HFFc6 (cell line): ENCODE measurements at regions not wholly inside any gene's neighbourhood (a gene's known extent, or its start where the extent isn't known, plus 50 kb on each side); places are given as distances from the start of the nearest gene placed in this dataset.

ENCODE experiments used
- DNase-seq: peaks from one replicate; pipeline ENCODE4 v3.0.0-alpha.2; 2018
- H3K27ac Mint-ChIP-seq: 2 replicates; pipeline ENCODE4 v1.8.0; 2020; ENCODE audit warnings: mild to moderate bottlenecking, mixed read lengths
- H3K27me3 Mint-ChIP-seq: 2 replicates; pipeline ENCODE4 v1.8.0; 2021; ENCODE audit warnings: mild to moderate bottlenecking, moderate library complexity, mixed read lengths; ENCODE audit not compliant: insufficient read depth
- H3K36me3 Mint-ChIP-seq: 2 replicates; pipeline ENCODE4 v1.8.0; 2021; ENCODE audit warnings: low read depth, mixed read lengths
- H3K4me1 Mint-ChIP-seq: 2 replicates; pipeline ENCODE4 v1.8.0; 2020; ENCODE audit warnings: low read depth, mixed read lengths
- H3K4me3 Mint-ChIP-seq: 2 replicates; pipeline ENCODE4 v1.8.0; 2020; ENCODE audit warnings: mild to moderate bottlenecking, moderate library complexity, mixed read lengths
- H3K9me3 Mint-ChIP-seq: 2 replicates; pipeline ENCODE4 v1.8.0; 2020; ENCODE audit warnings: mild to moderate bottlenecking, mixed read lengths
- CTCF ChIP-seq: fragments of 200-600 bp; sonication (generic); IDR thresholded peaks from 2 replicates; pipeline ENCODE4 v1.5.0; 2021; ENCODE audit warnings: antibody characterized with exemption, mild to moderate bottlenecking

- peak; percentile 31 for TF ChIP-seq CTCF
- H3K36me3 Mint-ChIP-seq: peaks cover 75% of the 10 kb centered on the region
- peak overlapping the region; percentile 97 for H3K4me3 Mint-ChIP-seq
- H3K4me1 Mint-ChIP-seq: peaks cover 78% of the 10 kb centered on the region
- H3K27ac Mint-ChIP-seq: peak overlapping the region; percentile 99
- peak; percentile 87 for DNase-seq
- no peaks in the 10 kb centered on the region for H3K9me3 Mint-ChIP-seq
- H3K27me3 Mint-ChIP-seq: peaks cover 38% of the 10 kb centered on the region
These were observed 70.2 kb upstream of the PPARA start for GRCh38 chr22:46079861-46080821.

- no peak for TF ChIP-seq CTCF
- Mint-ChIP-seq H3K27me3 (peaks cover 42% of the 10 kb centered on the region), H3K4me3 (peak overlapping the region; percentile 97), H3K36me3 (peaks cover 67% of the 10 kb centered on the region), H3K4me1 (peaks cover 77% of the 10 kb centered on the region), H3K27ac (peak overlapping the region; percentile 98), H3K9me3 (no peaks in the 10 kb centered on the region)
- DNase-seq: no peak
These were observed 69.1 kb upstream of the PPARA start for GRCh38 chr22:46081036-46081830.

- peaks cover 77% of the 10 kb centered on the region for H3K4me1 Mint-ChIP-seq
- peak overlapping the region; percentile 97 for H3K4me3 Mint-ChIP-seq
- peaks cover 42% of the 10 kb centered on the region for H3K27me3 Mint-ChIP-seq
- H3K36me3 Mint-ChIP-seq: peaks cover 67% of the 10 kb centered on the region
- peak overlapping the region; percentile 98 for H3K27ac Mint-ChIP-seq
- H3K9me3 Mint-ChIP-seq: no peaks in the 10 kb centered on the region
- DNase-seq: no peak
- no peak for TF ChIP-seq CTCF
These were observed 68.5 kb upstream of the PPARA start for GRCh38 chr22:46081831-46082210.

GRCh38 chr22:46082633-46083032 is 67.7 kb upstream of the PPARA start:
- H3K36me3 Mint-ChIP-seq: peaks cover 65% of the 10 kb centered on the region
- peak overlapping the region; percentile 98 for H3K27ac Mint-ChIP-seq
- H3K4me1 Mint-ChIP-seq: peaks cover 77% of the 10 kb centered on the region
- no peak for TF ChIP-seq CTCF
- peak overlapping the region; percentile 97 for H3K4me3 Mint-ChIP-seq
- DNase-seq: no peak
- H3K9me3 Mint-ChIP-seq: no peaks in the 10 kb centered on the region
- H3K27me3 Mint-ChIP-seq: peaks cover 37% of the 10 kb centered on the region

GRCh38 chr22:46083383-46084350 is 66.7 kb upstream of the PPARA start:
- Mint-ChIP-seq H3K27ac (peak overlapping the region; percentile 80), H3K4me3 (peak overlapping the region; percentile 97), H3K27me3 (peaks cover 43% of the 10 kb centered on the region), H3K36me3 (peaks cover 63% of the 10 kb centered on the region), H3K4me1 (peaks cover 77% of the 10 kb centered on the region), H3K9me3 (no peaks in the 10 kb centered on the region)
- TF ChIP-seq CTCF: no peak
- DNase-seq: no peak
